ENCODE measurements at regions not wholly inside any gene's neighbourhood (a gene's known extent, or its start where the extent isn't known, plus 50 kb on each side); places are given as distances from the start of the nearest gene placed in this dataset.

- no peak for ATAC-seq
- TF ChIP-seq, protein P1, sequence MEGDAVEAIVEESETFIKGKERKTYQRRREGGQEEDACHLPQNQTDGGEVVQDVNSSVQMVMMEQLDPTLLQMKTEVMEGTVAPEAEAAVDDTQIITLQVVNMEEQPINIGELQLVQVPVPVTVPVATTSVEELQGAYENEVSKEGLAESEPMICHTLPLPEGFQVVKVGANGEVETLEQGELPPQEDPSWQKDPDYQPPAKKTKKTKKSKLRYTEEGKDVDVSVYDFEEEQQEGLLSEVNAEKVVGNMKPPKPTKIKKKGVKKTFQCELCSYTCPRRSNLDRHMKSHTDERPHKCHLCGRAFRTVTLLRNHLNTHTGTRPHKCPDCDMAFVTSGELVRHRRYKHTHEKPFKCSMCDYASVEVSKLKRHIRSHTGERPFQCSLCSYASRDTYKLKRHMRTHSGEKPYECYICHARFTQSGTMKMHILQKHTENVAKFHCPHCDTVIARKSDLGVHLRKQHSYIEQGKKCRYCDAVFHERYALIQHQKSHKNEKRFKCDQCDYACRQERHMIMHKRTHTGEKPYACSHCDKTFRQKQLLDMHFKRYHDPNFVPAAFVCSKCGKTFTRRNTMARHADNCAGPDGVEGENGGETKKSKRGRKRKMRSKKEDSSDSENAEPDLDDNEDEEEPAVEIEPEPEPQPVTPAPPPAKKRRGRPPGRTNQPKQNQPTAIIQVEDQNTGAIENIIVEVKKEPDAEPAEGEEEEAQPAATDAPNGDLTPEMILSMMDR (IDR thresholded peaks at IDR 0.05) = no peak
- no peaks in the 10 kb centered on the region for H3K27me3 ChIP-seq
- no peak overlapping the region for H3K27ac ChIP-seq
- no peak overlapping the region for H3K4me3 ChIP-seq
- intact Hi-C loops (cut with DNase I) = no loop called here
- H3K36me3 ChIP-seq = no peaks in the 10 kb centered on the region
- DNase-seq = no peak
- no peaks in the 10 kb centered on the region for H3K9me3 ChIP-seq
- no peaks in the 10 kb centered on the region for H3K4me1 ChIP-seq
Measured at GRCh38 chr4:64771149-64771548, 361.9 kb upstream of the TECRL start.

DNA sequence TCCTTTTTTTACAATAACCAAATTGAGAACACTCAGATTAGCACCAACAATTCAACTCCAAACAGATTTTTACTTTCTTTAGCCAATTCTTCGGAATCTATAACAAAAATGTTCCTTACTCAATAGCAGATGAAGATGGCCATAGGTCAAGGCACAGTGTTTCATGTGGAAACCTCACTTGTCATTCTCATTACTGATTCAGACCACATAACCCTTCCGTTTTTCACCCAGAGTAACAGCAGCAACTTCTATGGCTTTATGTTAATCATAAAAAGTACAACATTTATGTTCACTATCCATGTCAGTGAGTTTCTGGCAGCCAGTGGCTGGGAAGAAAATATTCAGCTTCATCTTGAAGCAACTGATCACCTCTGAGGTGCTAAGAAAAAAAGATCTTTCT, 358.3 kb upstream of the TECRL start:
- intact Hi-C loops (cut with DNase I) = no loop called here
- Histone ChIP-seq H3K27ac (no peak overlapping the region), H3K36me3 (no peaks in the 10 kb centered on the region), H3K9me3 (no peaks in the 10 kb centered on the region), H3K4me3 (no peak overlapping the region), H3K4me1 (no peaks in the 10 kb centered on the region), H3K27me3 (no peaks in the 10 kb centered on the region)
- TF ChIP-seq, protein P1 (IDR thresholded peaks at IDR 0.05) = no peak
- no peak for ATAC-seq
- no peak for DNase-seq

- ATAC-seq = no peak
- intact Hi-C loops (cut with DNase I) = no loop called here
- TF ChIP-seq, protein P1 (IDR thresholded peaks at IDR 0.05) = no peak
- no peak overlapping the region for H3K27ac ChIP-seq
- H3K36me3 ChIP-seq = no peaks in the 10 kb centered on the region
- H3K4me3 ChIP-seq = no peak overlapping the region
- H3K4me1 ChIP-seq = no peaks in the 10 kb centered on the region
- no peak for DNase-seq
- H3K27me3 ChIP-seq = no peaks in the 10 kb centered on the region
- no peaks in the 10 kb centered on the region for H3K9me3 ChIP-seq
Measured at GRCh38 chr4:64766565-64766964, 357.3 kb upstream of the TECRL start.

- DNase-seq (no peak), ATAC-seq (no peak)
- Histone ChIP-seq H3K4me1 (no peaks in the 10 kb centered on the region), H3K9me3 (no peaks in the 10 kb centered on the region), H3K36me3 (no peaks in the 10 kb centered on the region), H3K27ac (no peak overlapping the region), H3K27me3 (no peaks in the 10 kb centered on the region), H3K4me3 (no peak overlapping the region)
- intact Hi-C loops (cut with DNase I) = no loop called here
- TF ChIP-seq, protein P1 (IDR thresholded peaks at IDR 0.05) = no peak
Measured at GRCh38 chr4:64756016-64756415, 346.8 kb upstream of the TECRL start.

- no peaks in the 10 kb centered on the region for H3K4me1 ChIP-seq
- intact Hi-C loops (cut with DNase I) = no loop called here
- no peaks in the 10 kb centered on the region for H3K27me3 ChIP-seq
- H3K4me3 ChIP-seq = no peak overlapping the region
- no peak for DNase-seq
- no peak for ATAC-seq
- no peaks in the 10 kb centered on the region for H3K36me3 ChIP-seq
- TF ChIP-seq, protein P1 (IDR thresholded peaks at IDR 0.05) = no peak
- H3K27ac ChIP-seq = no peak overlapping the region
- H3K9me3 ChIP-seq = no peaks in the 10 kb centered on the region
Measured at GRCh38 chr4:64747919-64748715, 338.9 kb upstream of the TECRL start.

Data from upper lobe of right lung (tissue), 1 donor.